Uterus (tissue), 2 donors: ENCODE measurements at regions not wholly inside any gene's neighbourhood (a gene's known extent, or its start where the extent isn't known, plus 50 kb on each side); places are given as distances from the start of the nearest gene placed in this dataset.

Experiments used
- POLR2A ChIP-seq, 2 donors: fragments of 450-650 bp; IDR thresholded peaks; one replicate each; pipeline ENCODE4 v1.6.1; 2016; ENCODE audit warnings: antibody characterized with exemption in 2 of 2, mild to moderate bottlenecking in 1 of 2, moderate library complexity in 1 of 2
- TF ChIP-seq, protein P1 (sequence below), 4 experiments: fragments of 200-600 bp in 2 of 4; fragments of 450-650 bp in 2 of 4; sonication (generic) in 2 of 4; IDR thresholded peaks; one replicate each; pipeline ENCODE4 v1.5.1; 2016 to 2019; ENCODE audit warnings: antibody characterized with exemption in 4 of 4, mild to moderate bottlenecking in 2 of 4, moderate library complexity in 1 of 4

DNA sequence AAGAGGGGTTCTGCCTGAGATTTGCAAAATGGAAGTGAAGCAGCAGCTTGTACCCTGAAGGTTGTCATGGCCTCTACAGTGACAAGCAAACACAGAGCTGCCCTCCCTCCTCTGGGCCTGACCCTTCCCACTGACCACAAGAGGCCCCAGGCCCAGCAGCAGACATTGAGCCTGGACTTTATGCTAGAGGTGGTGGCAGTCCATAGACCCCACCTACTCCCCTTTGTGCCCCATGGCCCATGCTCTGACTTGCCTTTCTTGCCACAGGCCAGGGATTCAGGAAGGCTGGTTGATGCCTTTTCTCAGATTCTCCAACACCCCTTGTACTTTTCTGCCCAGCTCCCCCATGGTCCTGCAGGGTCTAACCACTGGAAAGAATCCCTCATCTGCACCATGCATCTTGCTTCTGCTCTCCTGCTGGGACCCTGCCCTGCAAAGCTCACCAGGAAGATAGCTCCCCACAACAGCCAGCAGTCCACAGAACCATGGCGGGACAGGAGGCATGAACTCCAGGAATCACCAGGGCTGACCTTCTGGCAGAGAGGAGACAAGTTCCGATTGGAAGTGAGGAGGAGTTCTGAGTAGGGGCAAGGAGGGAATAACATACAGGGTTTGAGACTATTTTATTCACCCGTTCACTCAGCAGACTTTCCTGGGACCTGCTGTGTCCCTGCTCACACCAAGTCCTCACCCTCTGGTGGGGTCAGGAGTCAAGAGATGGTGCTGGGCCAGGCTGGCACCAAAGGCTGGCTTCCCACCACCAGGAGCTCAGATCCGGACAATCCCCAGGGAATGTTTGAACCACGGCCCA is 263.8 kb downstream of the SYK start:
- TF ChIP-seq POLR2A (IDR thresholded peaks at IDR 0.05), result no peak
- TF ChIP-seq, protein P1, sequence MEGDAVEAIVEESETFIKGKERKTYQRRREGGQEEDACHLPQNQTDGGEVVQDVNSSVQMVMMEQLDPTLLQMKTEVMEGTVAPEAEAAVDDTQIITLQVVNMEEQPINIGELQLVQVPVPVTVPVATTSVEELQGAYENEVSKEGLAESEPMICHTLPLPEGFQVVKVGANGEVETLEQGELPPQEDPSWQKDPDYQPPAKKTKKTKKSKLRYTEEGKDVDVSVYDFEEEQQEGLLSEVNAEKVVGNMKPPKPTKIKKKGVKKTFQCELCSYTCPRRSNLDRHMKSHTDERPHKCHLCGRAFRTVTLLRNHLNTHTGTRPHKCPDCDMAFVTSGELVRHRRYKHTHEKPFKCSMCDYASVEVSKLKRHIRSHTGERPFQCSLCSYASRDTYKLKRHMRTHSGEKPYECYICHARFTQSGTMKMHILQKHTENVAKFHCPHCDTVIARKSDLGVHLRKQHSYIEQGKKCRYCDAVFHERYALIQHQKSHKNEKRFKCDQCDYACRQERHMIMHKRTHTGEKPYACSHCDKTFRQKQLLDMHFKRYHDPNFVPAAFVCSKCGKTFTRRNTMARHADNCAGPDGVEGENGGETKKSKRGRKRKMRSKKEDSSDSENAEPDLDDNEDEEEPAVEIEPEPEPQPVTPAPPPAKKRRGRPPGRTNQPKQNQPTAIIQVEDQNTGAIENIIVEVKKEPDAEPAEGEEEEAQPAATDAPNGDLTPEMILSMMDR (IDR thresholded peaks at IDR 0.05), result no peak
